SK-N-SH (cell line): ENCODE measurements at regions not wholly inside any gene's neighbourhood (a gene's known extent, or its start where the extent isn't known, plus 50 kb on each side); places are given as distances from the start of the nearest gene placed in this dataset.

Experiments
- CTCF ChIA-PET: fragments of 300-600, 350-600 bp; formaldehyde crosslinking; extraction: SDS; loops from one replicate; lab custom pipeline; 2021; lab: Yijun Ruan, JAX
- POLR2A ChIA-PET: fragments of 350-600 bp; sonication (Branson Sonifier 250); formaldehyde crosslinking; extraction: SDS; loops from one replicate; lab custom pipeline; 2020; ENCODE audit warnings: antibody characterized with exemption, inconsistent platforms; lab: Yijun Ruan, JAX
- DNase-seq: peaks from one replicate; pipeline ENCODE4 v3.0.0; 2012
- H2AFZ ChIP-seq: fragments of 200-600 bp; sonication (generic); 2 replicates; pipeline ENCODE4 v1.8.1; 2016; ENCODE audit warnings: antibody characterized with exemption, mild to moderate bottlenecking, low read depth
- H3F3A ChIP-seq: fragments of 200-600 bp; sonication (generic); replicated peaks from 2 replicates; pipeline ENCODE3; 2016; ENCODE audit warnings: antibody characterized with exemption, mild to moderate bottlenecking; ENCODE audit not compliant: insufficient read depth
- H3K27ac ChIP-seq, 2 experiments: fragments of 200-500 bp in 1 of 2; fragments of 200-600 bp in 1 of 2; sonication (Bioruptor generic) in 1 of 2; sonication (generic), shearing (Covaris generic) in 1 of 2; 2 replicates each; pipeline versions ENCODE4 v1.5.1 to v1.6.1; 2014 to 2016; ENCODE audit warnings: low read depth in 2 of 2, inconsistent platforms in 1 of 2, low read length in 1 of 2, mild to moderate bottlenecking in 1 of 2, mixed read lengths in 1 of 2
- H3K27me3 ChIP-seq: fragments of 200-600 bp; sonication (generic), shearing (Covaris generic); 2 replicates; pipeline ENCODE4 v1.6.1; 2016; ENCODE audit warnings: mixed run types; ENCODE audit not compliant: insufficient read depth
- H3K36me3 ChIP-seq, 2 experiments: fragments of 200-500 bp in 1 of 2; fragments of 200-600 bp in 1 of 2; sonication (Bioruptor generic) in 1 of 2; sonication (generic) in 1 of 2; replicated peaks in 1 of 2; 2 replicates each; pipeline versions ENCODE3 to v1.5.1; 2014 to 2016; ENCODE audit warnings: low read length in 1 of 2, mild to moderate bottlenecking in 1 of 2; ENCODE audit not compliant: insufficient read depth in 2 of 2, control insufficient read depth in 1 of 2
- H3K4me1 ChIP-seq, 2 experiments: fragments of 200-500 bp in 1 of 2; fragments of 200-600 bp in 1 of 2; sonication (Bioruptor generic) in 1 of 2; sonication (generic), shearing (Covaris generic) in 1 of 2; 2 replicates each; pipeline versions ENCODE4 v1.5.1 to v1.6.1; 2014 to 2016; ENCODE audit warnings: low read depth in 1 of 2, low read length in 1 of 2, mixed run types in 1 of 2; ENCODE audit not compliant: insufficient read depth in 2 of 2, control insufficient read depth in 1 of 2
- H3K4me2 ChIP-seq: fragments of 200-600 bp; sonication (generic), shearing (Covaris generic); 2 replicates; pipeline ENCODE4 v1.6.1; 2017; ENCODE audit warnings: mixed run types
- H3K4me3 ChIP-seq, 2 experiments: fragments of 200-500 bp in 1 of 2; fragments of 200-600 bp in 1 of 2; sonication (Bioruptor generic) in 1 of 2; sonication (generic), shearing (Covaris generic) in 1 of 2; 2 replicates each; pipeline versions ENCODE4 v1.5.1 to v1.8.1; 2014 to 2016; ENCODE audit warnings: low read depth in 2 of 2, inconsistent platforms in 1 of 2, low read length in 1 of 2, mild to moderate bottlenecking in 1 of 2, mixed read lengths in 1 of 2, moderate library complexity in 1 of 2
- H3K79me2 ChIP-seq: fragments of 200-600 bp; sonication (generic); 2 replicates; pipeline ENCODE4 v1.8.1; 2017; ENCODE audit warnings: mild to moderate bottlenecking; ENCODE audit not compliant: insufficient read depth
- H3K9ac ChIP-seq: fragments of 200-600 bp; sonication (generic); 2 replicates; pipeline ENCODE4 v1.6.1; 2017; ENCODE audit warnings: mixed run types
- H3K9me2 ChIP-seq: fragments of 200-600 bp; sonication (generic); 2 replicates; pipeline ENCODE4 v1.6.1; 2017; ENCODE audit warnings: mixed run types
- H3K9me3 ChIP-seq: fragments of 200-600 bp; sonication (generic); 2 replicates; pipeline ENCODE4 v1.6.1; 2017; ENCODE audit warnings: mixed run types, mild to moderate bottlenecking, moderate library complexity
- H4K20me1 ChIP-seq: fragments of 200-600 bp; sonication (generic); 2 replicates; pipeline ENCODE4 v1.6.1; 2017; ENCODE audit warnings: mild to moderate bottlenecking, mixed run types; ENCODE audit not compliant: insufficient read depth
- CHD2 ChIP-seq: fragments of 150-350 bp; IDR thresholded peaks from 2 replicates; pipeline ENCODE4 v1.6.1; 2018; ENCODE audit warnings: low read length; ENCODE audit not compliant: partially characterized antibody
- EZH2phosphoT487 ChIP-seq: fragments of 200-600 bp; sonication (generic); IDR thresholded peaks from 2 replicates; pipeline ENCODE4 v1.6.1; 2017; ENCODE audit warnings: low read depth, mixed run types, mild to moderate bottlenecking, antibody characterized with exemption, moderate library complexity, borderline replicate concordance
- FOXM1 ChIP-seq: IDR thresholded peaks from 2 replicates; pipeline ENCODE4 v1.4.0; 2012; ENCODE audit warnings: low read depth, mild to moderate bottlenecking
- JUND ChIP-seq: IDR thresholded peaks from 2 replicates; pipeline ENCODE4 v1.4.0; 2012
- MEF2A ChIP-seq: IDR thresholded peaks from 2 replicates; pipeline ENCODE4 v1.4.0; 2012; ENCODE audit warnings: low read depth, borderline replicate concordance
- MXI1 ChIP-seq: IDR thresholded peaks from 2 replicates; pipeline ENCODE4 v1.6.1; 2012; ENCODE audit warnings: mild to moderate bottlenecking, low read depth, low read length, improper control_type of control experiment
- NRF1 ChIP-seq: IDR thresholded peaks from 2 replicates; pipeline ENCODE4 v1.6.1; 2012; ENCODE audit warnings: low read depth, mild to moderate bottlenecking, low read length
- RAD21 ChIP-seq: IDR thresholded peaks from 2 replicates; pipeline ENCODE4 v1.6.1; 2012; ENCODE audit warnings: mild to moderate bottlenecking, low read length
- RCOR1 ChIP-seq: fragments of 150-350 bp; IDR thresholded peaks from 2 replicates; pipeline ENCODE4 v1.6.1; 2017; ENCODE audit warnings: antibody characterized with exemption, low read length
- RFX5 ChIP-seq: IDR thresholded peaks from 2 replicates; pipeline ENCODE4 v1.6.1; 2012; ENCODE audit warnings: mild to moderate bottlenecking, improper control_type of control experiment, low read length
- RXRA ChIP-seq: IDR thresholded peaks from 2 replicates; pipeline ENCODE4 v1.4.0; 2012; ENCODE audit warnings: low read depth, mild to moderate bottlenecking, borderline replicate concordance
- SMC3 ChIP-seq: IDR thresholded peaks from 2 replicates; pipeline ENCODE4 v1.6.1; 2012; ENCODE audit warnings: low read depth, low read length, improper control_type of control experiment
- TAF1 ChIP-seq: IDR thresholded peaks from 2 replicates; pipeline ENCODE4 v1.6.1; 2012; ENCODE audit warnings: low read depth, mild to moderate bottlenecking, low read length, moderate library complexity, borderline replicate concordance
- WGBS: methylation state at CpG from one replicate; pipeline ENCODE4 v1.1.6; 2017; ENCODE audit warnings: low lambda C conversion rate; 5-methylcytosine and 5-hydroxymethylcytosine counted together
- TF ChIP-seq, protein P1 (sequence below): fragments of 150-350 bp; IDR thresholded peaks from 2 replicates; pipeline ENCODE4 v1.6.1; 2016; ENCODE audit warnings: mild to moderate bottlenecking, low read depth, low read length
- TF ChIP-seq, protein P2 (sequence below): IDR thresholded peaks from 2 replicates; pipeline ENCODE4 v1.6.1; 2012; ENCODE audit warnings: mild to moderate bottlenecking, low read depth, low read length, moderate library complexity
- TF ChIP-seq, protein P3 (sequence below): IDR thresholded peaks from 2 replicates; pipeline ENCODE4 v1.4.0; 2012; ENCODE audit warnings: low read depth, borderline replicate concordance
- TF ChIP-seq, protein P4 (sequence below): IDR thresholded peaks from 2 replicates; pipeline ENCODE4; 2012

GRCh38 chr9:108675708-108676107, 180.1 kb downstream of the ACTL7B start (continued):
- no peak for TF ChIP-seq RXRA
- no peak for TF ChIP-seq JUND

DNA sequence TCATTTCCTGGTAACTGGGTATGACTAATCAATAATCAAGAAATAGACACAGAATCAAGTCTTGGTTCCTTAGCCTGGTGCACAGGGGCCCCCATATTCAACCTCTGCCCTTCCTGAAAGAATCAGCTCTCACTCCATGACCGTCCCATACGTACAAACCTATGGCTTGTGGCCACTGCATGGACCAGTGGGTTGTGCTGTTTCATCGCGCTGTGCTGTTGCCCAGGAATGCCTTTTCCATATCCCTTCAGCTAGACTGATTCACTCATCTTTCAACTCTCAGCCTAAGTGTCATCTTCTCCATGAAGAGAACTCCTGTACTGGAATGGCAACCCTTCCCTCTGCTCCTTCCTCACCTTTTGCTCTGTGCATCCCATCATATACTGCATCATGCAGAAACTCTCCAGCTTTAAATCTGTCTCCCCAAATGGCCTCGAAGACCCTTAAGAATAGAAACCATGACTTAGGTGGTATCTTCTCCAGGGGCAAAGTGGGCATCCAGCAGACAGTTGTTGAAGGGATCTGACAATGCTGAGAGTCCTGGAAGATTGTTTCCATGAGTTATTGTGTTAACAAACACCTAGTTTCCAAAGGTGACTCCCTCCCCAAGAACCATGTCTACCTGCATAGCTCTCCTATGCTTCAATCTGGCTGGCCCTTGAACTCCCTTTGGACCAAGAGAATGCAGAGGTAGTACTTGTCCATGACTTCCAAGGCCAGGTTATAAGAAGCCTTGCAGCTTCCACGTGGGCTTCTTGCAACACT, 180.8 kb downstream of the ACTL7B start:
- H3K4me1 ChIP-seq: no peaks in the 10 kb centered on the region
- TF ChIP-seq TAF1 (no peak), CHD2 (no peak), RXRA (no peak), FOXM1 (no peak), EZH2phosphoT487 (no peak), RCOR1 (no peak), RFX5 (no peak), MXI1 (no peak), RAD21 (no peak), SMC3 (no peak), NRF1 (no peak), MEF2A (no peak)
- TF ChIP-seq, protein P1, sequence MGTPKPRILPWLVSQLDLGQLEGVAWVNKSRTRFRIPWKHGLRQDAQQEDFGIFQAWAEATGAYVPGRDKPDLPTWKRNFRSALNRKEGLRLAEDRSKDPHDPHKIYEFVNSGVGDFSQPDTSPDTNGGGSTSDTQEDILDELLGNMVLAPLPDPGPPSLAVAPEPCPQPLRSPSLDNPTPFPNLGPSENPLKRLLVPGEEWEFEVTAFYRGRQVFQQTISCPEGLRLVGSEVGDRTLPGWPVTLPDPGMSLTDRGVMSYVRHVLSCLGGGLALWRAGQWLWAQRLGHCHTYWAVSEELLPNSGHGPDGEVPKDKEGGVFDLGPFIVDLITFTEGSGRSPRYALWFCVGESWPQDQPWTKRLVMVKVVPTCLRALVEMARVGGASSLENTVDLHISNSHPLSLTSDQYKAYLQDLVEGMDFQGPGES: no peak
- TF ChIP-seq, protein P2, sequence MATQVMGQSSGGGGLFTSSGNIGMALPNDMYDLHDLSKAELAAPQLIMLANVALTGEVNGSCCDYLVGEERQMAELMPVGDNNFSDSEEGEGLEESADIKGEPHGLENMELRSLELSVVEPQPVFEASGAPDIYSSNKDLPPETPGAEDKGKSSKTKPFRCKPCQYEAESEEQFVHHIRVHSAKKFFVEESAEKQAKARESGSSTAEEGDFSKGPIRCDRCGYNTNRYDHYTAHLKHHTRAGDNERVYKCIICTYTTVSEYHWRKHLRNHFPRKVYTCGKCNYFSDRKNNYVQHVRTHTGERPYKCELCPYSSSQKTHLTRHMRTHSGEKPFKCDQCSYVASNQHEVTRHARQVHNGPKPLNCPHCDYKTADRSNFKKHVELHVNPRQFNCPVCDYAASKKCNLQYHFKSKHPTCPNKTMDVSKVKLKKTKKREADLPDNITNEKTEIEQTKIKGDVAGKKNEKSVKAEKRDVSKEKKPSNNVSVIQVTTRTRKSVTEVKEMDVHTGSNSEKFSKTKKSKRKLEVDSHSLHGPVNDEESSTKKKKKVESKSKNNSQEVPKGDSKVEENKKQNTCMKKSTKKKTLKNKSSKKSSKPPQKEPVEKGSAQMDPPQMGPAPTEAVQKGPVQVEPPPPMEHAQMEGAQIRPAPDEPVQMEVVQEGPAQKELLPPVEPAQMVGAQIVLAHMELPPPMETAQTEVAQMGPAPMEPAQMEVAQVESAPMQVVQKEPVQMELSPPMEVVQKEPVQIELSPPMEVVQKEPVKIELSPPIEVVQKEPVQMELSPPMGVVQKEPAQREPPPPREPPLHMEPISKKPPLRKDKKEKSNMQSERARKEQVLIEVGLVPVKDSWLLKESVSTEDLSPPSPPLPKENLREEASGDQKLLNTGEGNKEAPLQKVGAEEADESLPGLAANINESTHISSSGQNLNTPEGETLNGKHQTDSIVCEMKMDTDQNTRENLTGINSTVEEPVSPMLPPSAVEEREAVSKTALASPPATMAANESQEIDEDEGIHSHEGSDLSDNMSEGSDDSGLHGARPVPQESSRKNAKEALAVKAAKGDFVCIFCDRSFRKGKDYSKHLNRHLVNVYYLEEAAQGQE: no peak
- TF ChIP-seq, protein P3, sequence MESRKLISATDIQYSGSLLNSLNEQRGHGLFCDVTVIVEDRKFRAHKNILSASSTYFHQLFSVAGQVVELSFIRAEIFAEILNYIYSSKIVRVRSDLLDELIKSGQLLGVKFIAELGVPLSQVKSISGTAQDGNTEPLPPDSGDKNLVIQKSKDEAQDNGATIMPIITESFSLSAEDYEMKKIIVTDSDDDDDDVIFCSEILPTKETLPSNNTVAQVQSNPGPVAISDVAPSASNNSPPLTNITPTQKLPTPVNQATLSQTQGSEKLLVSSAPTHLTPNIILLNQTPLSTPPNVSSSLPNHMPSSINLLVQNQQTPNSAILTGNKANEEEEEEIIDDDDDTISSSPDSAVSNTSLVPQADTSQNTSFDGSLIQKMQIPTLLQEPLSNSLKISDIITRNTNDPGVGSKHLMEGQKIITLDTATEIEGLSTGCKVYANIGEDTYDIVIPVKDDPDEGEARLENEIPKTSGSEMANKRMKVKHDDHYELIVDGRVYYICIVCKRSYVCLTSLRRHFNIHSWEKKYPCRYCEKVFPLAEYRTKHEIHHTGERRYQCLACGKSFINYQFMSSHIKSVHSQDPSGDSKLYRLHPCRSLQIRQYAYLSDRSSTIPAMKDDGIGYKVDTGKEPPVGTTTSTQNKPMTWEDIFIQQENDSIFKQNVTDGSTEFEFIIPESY: no peak
- TF ChIP-seq, protein P4, sequence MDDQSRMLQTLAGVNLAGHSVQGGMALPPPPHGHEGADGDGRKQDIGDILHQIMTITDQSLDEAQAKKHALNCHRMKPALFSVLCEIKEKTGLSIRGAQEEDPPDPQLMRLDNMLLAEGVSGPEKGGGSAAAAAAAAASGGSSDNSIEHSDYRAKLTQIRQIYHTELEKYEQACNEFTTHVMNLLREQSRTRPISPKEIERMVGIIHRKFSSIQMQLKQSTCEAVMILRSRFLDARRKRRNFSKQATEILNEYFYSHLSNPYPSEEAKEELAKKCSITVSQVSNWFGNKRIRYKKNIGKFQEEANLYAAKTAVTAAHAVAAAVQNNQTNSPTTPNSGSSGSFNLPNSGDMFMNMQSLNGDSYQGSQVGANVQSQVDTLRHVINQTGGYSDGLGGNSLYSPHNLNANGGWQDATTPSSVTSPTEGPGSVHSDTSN: no peak
- DNase-seq: no peak
- ChIA-PET CTCF (no interaction called here), POLR2A (no interaction called here)
- no peak overlapping the region for H3K9ac ChIP-seq
- no peaks in the 10 kb centered on the region for H3F3A ChIP-seq
- no peak overlapping the region for H3K4me2 ChIP-seq
- no peaks in the 10 kb centered on the region for H3K36me3 ChIP-seq
- no peaks in the 10 kb centered on the region for H4K20me1 ChIP-seq
- no peaks in the 10 kb centered on the region for H3K9me3 ChIP-seq
- peaks cover 7% of the 10 kb centered on the region; the same call in 1 of the 2 replicates for H3K27me3 ChIP-seq
- no peak overlapping the region for H3K4me3 ChIP-seq
- H3K79me2 ChIP-seq: no peaks in the 10 kb centered on the region
- H3K9me2 ChIP-seq: no peaks in the 10 kb centered on the region
- no peak overlapping the region for H3K27ac ChIP-seq
- 17% methylated on average over 6 of the region's 6 CpGs for WGBS
- H2AFZ ChIP-seq: no peak overlapping the region
